HEK293T (cell line): ENCODE measurements at regions not wholly inside any gene's neighbourhood (a gene's known extent, or its start where the extent isn't known, plus 50 kb on each side); places are given as distances from the start of the nearest gene placed in this dataset.

Experiments used
- CTCF ChIA-PET: fragments of 350-600 bp; formaldehyde crosslinking; extraction: SDS; loops from one replicate; lab custom pipeline; 2021; ENCODE audit warnings: antibody characterized with exemption, inconsistent platforms; lab: Yijun Ruan, JAX
- POLR2A ChIA-PET: fragments of 350-600 bp; formaldehyde crosslinking; extraction: SDS; loops from one replicate; lab custom pipeline; 2020; ENCODE audit warnings: antibody characterized with exemption, inconsistent platforms; lab: Yijun Ruan, JAX
- DNase-seq: peaks from one replicate; pipeline ENCODE4 v3.0.0; 2012; ENCODE audit warnings: mixed read lengths; ENCODE audit errors: extremely low spot score
- ARNT ChIP-seq: fragments of 450-650 bp; IDR thresholded peaks from 2 replicates; pipeline ENCODE4 v1.6.1; 2017; ENCODE audit warnings: mild to moderate bottlenecking
- BHLHE40 ChIP-seq: fragments of 450-650 bp; IDR thresholded peaks from 2 replicates; pipeline ENCODE4 v1.6.1; 2016; ENCODE audit warnings: mild to moderate bottlenecking, moderate library complexity, borderline replicate concordance
- CTBP1 ChIP-seq: fragments of 450-650 bp; IDR thresholded peaks from 2 replicates; pipeline ENCODE4 v1.6.1; 2016; ENCODE audit warnings: borderline replicate concordance
- ELF4 ChIP-seq: fragments of 450-650 bp; IDR thresholded peaks from 2 replicates; pipeline ENCODE4 v1.6.1; 2017; ENCODE audit warnings: antibody characterized with exemption
- FOXA1 ChIP-seq: fragments of 450-650 bp; IDR thresholded peaks from 2 replicates; pipeline ENCODE4 v1.6.1; 2016; ENCODE audit warnings: mild to moderate bottlenecking
- FOXK2 ChIP-seq: fragments of 450-650 bp; IDR thresholded peaks from 2 replicates; pipeline ENCODE4 v1.6.1; 2016; ENCODE audit warnings: mild to moderate bottlenecking
- FOXM1 ChIP-seq: fragments of 450-650 bp; IDR thresholded peaks from 2 replicates; pipeline ENCODE4 v1.6.1; 2017; ENCODE audit warnings: mild to moderate bottlenecking, borderline replicate concordance
- HDGF ChIP-seq: fragments of 450-650 bp; IDR thresholded peaks from 2 replicates; pipeline ENCODE4 v1.6.1; 2017; ENCODE audit warnings: antibody characterized with exemption, borderline replicate concordance
- L3MBTL2 ChIP-seq: fragments of 450-650 bp; conservative IDR thresholded peaks from 2 replicates; pipeline ENCODE4 v1.6.1; 2016; ENCODE audit warnings: mild to moderate bottlenecking
- LEF1 ChIP-seq: fragments of 450-650 bp; IDR thresholded peaks from 2 replicates; pipeline ENCODE4 v1.6.1; 2017; ENCODE audit warnings: mild to moderate bottlenecking, borderline replicate concordance
- NFRKB ChIP-seq: fragments of 450-650 bp; IDR thresholded peaks from 2 replicates; pipeline ENCODE4 v1.6.1; 2016; ENCODE audit warnings: mild to moderate bottlenecking, moderate library complexity
- SP1 ChIP-seq: fragments of 450-650 bp; IDR thresholded peaks from 2 replicates; pipeline ENCODE4 v1.6.1; 2017
- SUZ12 ChIP-seq: fragments of 450-650 bp; IDR thresholded peaks from 2 replicates; pipeline ENCODE4 v1.6.1; 2016; ENCODE audit warnings: mild to moderate bottlenecking
- TARDBP ChIP-seq: fragments of 450-650 bp; IDR thresholded peaks from 2 replicates; pipeline ENCODE4 v1.6.1; 2016
- ZNF384 ChIP-seq: fragments of 450-650 bp; IDR thresholded peaks from 2 replicates; pipeline ENCODE4 v1.6.1; 2016
- TF ChIP-seq, protein P1 (sequence below): fragments of 450-650 bp; IDR thresholded peaks from 2 replicates; pipeline ENCODE4 v1.6.1; 2016

DNA sequence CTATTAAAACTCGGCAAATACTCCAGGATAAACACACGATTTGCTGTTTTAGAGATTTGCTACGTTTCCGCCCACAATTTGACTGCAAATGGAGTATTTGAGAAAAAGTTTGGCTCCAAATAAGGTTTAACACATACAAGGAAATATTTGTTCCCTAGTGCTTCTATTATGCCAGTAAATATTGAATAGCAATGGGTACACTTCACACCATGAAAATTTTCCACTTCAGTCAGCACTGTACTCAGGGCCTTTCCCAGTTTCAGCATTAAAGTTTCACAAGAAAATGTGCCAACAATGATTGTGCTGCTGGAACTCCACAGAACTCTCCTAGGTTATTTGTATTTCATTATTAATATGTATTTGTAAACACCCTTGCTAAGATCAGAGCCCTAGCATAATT lies 498.0 kb downstream of the TBL1XR1 start:
- TF ChIP-seq L3MBTL2 (no peak), HDGF (no peak), BHLHE40 (no peak), ARNT (no peak), FOXK2 (no peak)
- CTCF ChIA-PET: no interaction called here
- DNase-seq: no peak
- POLR2A ChIA-PET: no interaction called here

DNA sequence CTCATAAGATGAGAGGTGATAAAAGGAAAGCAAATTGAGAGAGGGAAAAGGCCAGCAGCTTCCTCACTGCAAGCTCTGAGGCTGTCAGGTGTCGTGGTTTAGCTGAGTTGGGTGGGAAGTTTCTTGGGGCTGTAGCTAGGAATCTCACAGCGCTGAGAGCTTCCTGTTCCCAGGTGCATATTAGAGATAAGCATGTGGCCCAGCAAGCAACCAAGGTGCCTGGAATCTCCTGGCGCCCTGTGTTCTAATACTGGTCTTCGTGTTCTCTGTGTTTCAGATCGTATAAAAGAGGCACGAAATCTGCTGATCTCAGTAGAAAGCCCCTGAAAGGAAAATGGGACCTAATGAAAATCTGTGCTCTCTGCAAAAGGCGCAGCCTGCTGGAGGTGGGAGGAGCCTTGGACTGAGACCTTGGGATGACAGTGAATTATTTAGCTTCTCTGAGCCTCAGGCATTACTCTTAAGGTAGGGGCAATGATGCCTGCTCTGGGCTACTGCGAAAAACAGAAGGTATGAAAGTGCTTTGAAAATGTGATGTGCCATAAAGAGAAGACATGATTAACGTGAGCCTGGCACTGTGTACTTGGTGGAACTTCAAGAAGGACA lies 499.9 kb downstream of the TBL1XR1 start:
- CTCF ChIA-PET: no interaction called here
- POLR2A ChIA-PET: interaction anchor here (1.2 kb wide), 1 partner anchor 48 kb away, joined by 3 read pairs; no protein-coding TSS in a partner anchor
- TF ChIP-seq L3MBTL2: no peak
- TF ChIP-seq, protein P1, sequence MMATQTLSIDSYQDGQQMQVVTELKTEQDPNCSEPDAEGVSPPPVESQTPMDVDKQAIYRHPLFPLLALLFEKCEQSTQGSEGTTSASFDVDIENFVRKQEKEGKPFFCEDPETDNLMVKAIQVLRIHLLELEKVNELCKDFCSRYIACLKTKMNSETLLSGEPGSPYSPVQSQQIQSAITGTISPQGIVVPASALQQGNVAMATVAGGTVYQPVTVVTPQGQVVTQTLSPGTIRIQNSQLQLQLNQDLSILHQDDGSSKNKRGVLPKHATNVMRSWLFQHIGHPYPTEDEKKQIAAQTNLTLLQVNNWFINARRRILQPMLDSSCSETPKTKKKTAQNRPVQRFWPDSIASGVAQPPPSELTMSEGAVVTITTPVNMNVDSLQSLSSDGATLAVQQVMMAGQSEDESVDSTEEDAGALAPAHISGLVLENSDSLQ: peak; percentile 68
- peak; percentile 15 for DNase-seq

DNA sequence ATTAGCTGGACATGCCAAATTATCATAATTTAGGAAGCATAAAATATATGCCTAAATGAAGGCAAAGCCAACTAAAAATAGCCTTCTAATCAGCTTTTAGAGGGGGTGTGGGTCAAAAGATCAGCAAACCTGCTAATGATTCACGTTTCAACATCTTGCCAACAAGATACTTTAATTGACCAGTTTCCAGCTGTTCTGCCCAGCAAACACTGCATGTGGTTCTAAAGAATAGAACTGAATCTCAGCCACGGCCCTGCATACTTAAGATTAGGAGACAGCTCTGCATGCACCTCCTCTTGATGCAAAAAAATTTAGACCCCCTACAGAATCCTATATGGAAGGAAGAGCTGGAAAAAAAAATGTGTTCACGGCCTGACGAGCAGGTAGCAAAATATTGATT lies 500.5 kb downstream of the TBL1XR1 start:
- DNase-seq: no peak
- CTCF ChIA-PET: no interaction called here

DNA sequence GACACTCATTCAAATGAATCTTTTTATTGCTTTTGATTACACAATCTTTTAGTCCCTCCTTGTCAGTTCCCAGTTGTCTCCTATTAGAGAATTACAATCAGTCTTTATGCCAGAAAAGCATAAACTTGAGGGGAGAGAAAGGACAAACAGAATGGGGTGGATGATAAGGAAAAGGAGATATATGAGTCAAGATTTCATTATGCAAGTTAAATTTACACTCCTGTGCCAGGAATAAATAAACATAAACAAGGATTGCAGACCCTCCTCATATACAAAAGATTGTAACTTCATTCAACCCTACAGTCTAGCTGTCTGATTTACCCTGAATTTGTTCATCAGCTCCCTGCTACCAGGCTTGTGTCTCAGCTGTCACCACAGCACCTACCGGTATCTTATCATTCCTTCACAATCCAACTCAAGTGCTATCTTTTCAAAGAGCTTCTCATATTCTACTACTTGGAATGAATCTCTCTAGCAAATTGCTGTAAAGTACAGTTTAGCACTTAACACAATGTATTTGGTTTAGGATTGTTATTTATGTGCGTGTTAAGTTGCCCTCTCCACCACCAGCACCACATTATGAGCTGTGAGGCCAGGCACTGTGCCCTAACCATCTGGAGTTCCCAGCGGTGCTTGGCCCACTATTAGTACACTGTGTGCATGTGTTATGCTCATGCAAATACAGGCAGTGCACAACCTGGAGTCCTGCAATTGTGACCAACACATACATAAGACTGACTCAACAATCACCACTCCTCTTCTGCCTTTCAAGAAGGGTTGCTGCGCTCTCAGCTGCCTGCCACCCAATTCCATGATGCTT lies 504.1 kb downstream of the TBL1XR1 start:
- TF ChIP-seq FOXK2 (no peak), HDGF (no peak), NFRKB (no peak), BHLHE40 (no peak), ZNF384 (no peak), L3MBTL2 (no peak), SUZ12 (no peak), TARDBP (no peak), SP1 (no peak), FOXM1 (no peak), ELF4 (no peak), FOXA1 (no peak), LEF1 (no peak)
- TF ChIP-seq, protein P1: no peak
- ChIA-PET POLR2A (no interaction called here), CTCF (no interaction called here)
- no peak for DNase-seq

More for the DNA sequence above, 500.5 kb downstream of the TBL1XR1 start:
- POLR2A ChIA-PET: interaction anchor here (1.2 kb wide), 1 partner anchor 48 kb away, joined by 3 read pairs; no protein-coding TSS in a partner anchor
- TF ChIP-seq, protein P1: no peak
- TF ChIP-seq HDGF: no peak
- TF ChIP-seq ARNT: no peak
- TF ChIP-seq BHLHE40: no peak
- no peak for TF ChIP-seq SUZ12
- TF ChIP-seq CTBP1: no peak
- no peak for TF ChIP-seq TARDBP
- no peak for TF ChIP-seq SP1
- no peak for TF ChIP-seq NFRKB
- no peak for TF ChIP-seq ZNF384
- no peak for TF ChIP-seq LEF1

DNA sequence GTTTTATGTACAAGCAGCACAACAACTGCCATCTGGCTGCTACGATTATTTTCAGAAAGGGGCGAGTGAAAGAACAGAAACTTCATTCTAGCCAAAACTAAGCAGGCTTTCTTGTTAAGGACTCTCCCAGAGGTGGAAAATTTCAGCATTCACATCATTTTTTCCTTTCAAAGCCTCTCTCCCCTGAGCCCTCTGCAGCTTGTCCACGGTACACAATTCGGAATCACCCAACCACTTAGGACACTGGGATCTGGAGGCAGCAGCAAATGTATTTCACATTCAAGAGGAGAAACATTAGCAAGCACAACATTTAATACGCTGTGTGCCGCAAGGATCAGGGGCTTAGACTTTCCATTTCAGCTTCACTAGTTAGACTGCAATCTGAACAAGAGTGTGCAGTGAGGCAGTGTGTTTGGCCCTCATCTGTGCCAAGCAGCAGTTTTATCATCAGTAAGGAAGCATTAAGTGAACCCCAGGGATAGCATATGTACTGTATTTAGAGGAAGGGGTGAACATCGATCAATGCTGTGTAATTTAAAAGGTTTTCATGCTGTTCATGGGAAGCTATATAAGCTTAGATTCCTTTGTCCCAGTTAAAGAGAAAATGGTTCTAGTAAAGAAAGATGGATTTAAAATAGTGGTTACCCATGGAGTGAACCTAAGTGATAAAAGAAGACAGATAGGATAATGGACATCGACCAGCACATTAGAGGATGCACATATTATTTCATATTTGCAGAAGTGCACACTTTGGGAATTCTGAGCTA lies 504.9 kb downstream of the TBL1XR1 start:
- CTCF ChIA-PET: no interaction called here

DNA sequence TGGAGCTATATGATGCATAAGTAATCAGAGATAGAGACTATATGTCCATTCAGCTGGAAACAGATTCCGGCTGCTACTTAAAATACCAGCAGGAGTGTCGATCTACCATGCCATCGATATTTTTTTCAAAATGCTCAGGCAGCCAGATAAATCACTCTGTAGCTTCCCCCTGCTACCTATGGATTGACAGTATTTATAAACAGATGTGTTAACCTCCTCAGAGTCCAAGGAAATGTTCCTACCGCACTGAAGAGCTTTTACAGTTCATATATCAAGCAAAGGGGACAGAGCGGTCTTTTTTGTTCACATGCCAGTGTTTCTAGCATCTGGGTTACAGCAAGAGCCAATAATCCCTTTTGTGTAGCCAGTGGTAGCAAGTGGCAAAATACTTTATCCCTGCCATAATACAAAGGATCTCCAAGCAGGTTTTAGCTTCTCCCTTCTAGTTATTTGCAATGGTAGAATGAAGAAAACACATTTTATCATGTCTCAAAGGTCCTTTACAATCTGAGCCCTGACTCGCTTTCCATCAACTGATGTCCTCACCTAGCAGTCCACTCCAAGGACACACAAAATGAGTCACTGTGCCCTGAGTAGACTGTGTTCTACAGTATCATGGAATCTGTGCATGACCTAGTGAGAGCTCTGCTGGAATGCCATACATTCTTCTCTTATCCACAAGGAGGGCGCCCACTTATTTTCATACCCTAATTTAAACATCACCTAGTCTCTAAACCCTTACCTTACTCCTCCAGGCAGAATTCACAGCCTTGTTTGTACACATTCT lies 507.0 kb downstream of the TBL1XR1 start:
- CTCF ChIA-PET: interaction anchor here (0.7 kb wide), 1 partner anchor 175 kb away, joined by 3 read pairs; no protein-coding TSS in a partner anchor
- TF ChIP-seq SUZ12 (no peak), ZNF384 (no peak), TARDBP (no peak), HDGF (no peak), FOXM1 (no peak), L3MBTL2 (no peak), FOXA1 (no peak), FOXK2 (no peak), SP1 (no peak), NFRKB (no peak), BHLHE40 (no peak), ARNT (no peak), ELF4 (no peak)
- POLR2A ChIA-PET: no interaction called here
- no peak for DNase-seq

More for the DNA sequence above, 504.9 kb downstream of the TBL1XR1 start:
- TF ChIP-seq FOXK2 (no peak), LEF1 (no peak), L3MBTL2 (no peak), TARDBP (no peak), ZNF384 (no peak)
- POLR2A ChIA-PET: no interaction called here
- no peak for DNase-seq
